GM23338 (cell line): ENCODE measurements at regions not wholly inside any gene's neighbourhood (a gene's known extent, or its start where the extent isn't known, plus 50 kb on each side); places are given as distances from the start of the nearest gene placed in this dataset.

Experiments used
- CREB1 ChIP-seq: fragments of 250-450 bp; sonication (Bioruptor Pico); IDR thresholded peaks from 2 replicates; pipeline ENCODE4 v1.5.0; 2020; ENCODE audit warnings: low read depth, mild to moderate bottlenecking, moderate library complexity
- EZH2 ChIP-seq: fragments of 200-600 bp; sonication (generic); IDR thresholded peaks from one replicate; pipeline ENCODE4 v1.8.0; 2017; ENCODE audit warnings: antibody characterized with exemption, mild to moderate bottlenecking, low read depth; ENCODE audit not compliant: unreplicated experiment
- EZH2phosphoT487 ChIP-seq: fragments of 200-600 bp; sonication (generic); IDR thresholded peaks from one replicate; pipeline ENCODE4 v1.8.1; 2018; ENCODE audit warnings: antibody characterized with exemption; ENCODE audit not compliant: unreplicated experiment
- JUNB ChIP-seq: IDR thresholded peaks from one replicate; pipeline ENCODE4 v1.6.1; 2016; ENCODE audit warnings: antibody characterized with exemption; ENCODE audit not compliant: unreplicated experiment
- NANOG ChIP-seq: IDR thresholded peaks from 2 replicates; pipeline ENCODE4 v1.6.1; 2016; ENCODE audit warnings: antibody characterized with exemption, borderline replicate concordance
- POLR2AphosphoS5 ChIP-seq: IDR thresholded peaks from 2 replicates; pipeline ENCODE4 v1.6.1; 2016; ENCODE audit warnings: antibody characterized with exemption, low read depth
- REST ChIP-seq: IDR thresholded peaks from one replicate; pipeline ENCODE4 v1.6.1; 2018; ENCODE audit warnings: antibody characterized with exemption; ENCODE audit not compliant: unreplicated experiment
- ZNF462 ChIP-seq: fragments of 250-450 bp; sonication (Bioruptor Pico); IDR thresholded peaks from 2 replicates; pipeline ENCODE4 v1.5.0; 2020; ENCODE audit warnings: mild to moderate bottlenecking, moderate library complexity
- TF ChIP-seq, protein P1 (sequence below), 2 experiments: fragments of 200-600 bp in 1 of 2; sonication (generic) in 1 of 2; conservative IDR thresholded peaks; 2 replicates each; pipeline versions ENCODE4 v1.5.1 to v1.6.1; 2016 to 2017; ENCODE audit warnings: antibody characterized with exemption in 2 of 2, low read depth in 2 of 2, mild to moderate bottlenecking in 2 of 2, moderate library complexity in 1 of 2
- TF ChIP-seq, protein P2 (sequence below): IDR thresholded peaks from 2 replicates; pipeline ENCODE4 v1.6.1; 2016; ENCODE audit warnings: antibody characterized with exemption

DNA sequence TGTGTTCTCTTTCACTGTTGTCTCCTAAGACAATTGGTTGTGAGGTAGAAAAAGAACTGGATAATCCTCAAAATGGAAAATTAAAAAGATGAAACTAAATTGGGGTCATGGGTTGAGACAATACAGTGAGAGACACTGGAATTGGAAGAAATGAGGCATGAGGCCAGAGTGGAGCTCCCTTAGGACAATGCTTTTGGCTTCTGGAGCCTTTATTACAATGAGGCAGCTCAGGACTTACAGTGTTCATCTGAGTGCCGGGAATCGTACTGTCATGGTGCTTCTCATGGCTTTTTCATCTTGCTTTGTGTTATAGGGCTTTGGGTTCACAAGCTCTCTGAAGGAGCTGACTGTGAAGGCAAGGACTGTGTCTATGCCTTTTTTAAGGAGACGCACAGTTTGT is 293.5 kb downstream of the SOX2 start:
- TF ChIP-seq, protein P1, sequence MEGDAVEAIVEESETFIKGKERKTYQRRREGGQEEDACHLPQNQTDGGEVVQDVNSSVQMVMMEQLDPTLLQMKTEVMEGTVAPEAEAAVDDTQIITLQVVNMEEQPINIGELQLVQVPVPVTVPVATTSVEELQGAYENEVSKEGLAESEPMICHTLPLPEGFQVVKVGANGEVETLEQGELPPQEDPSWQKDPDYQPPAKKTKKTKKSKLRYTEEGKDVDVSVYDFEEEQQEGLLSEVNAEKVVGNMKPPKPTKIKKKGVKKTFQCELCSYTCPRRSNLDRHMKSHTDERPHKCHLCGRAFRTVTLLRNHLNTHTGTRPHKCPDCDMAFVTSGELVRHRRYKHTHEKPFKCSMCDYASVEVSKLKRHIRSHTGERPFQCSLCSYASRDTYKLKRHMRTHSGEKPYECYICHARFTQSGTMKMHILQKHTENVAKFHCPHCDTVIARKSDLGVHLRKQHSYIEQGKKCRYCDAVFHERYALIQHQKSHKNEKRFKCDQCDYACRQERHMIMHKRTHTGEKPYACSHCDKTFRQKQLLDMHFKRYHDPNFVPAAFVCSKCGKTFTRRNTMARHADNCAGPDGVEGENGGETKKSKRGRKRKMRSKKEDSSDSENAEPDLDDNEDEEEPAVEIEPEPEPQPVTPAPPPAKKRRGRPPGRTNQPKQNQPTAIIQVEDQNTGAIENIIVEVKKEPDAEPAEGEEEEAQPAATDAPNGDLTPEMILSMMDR (conservative IDR thresholded peaks at IDR 0.05; ENCODE audit: low read depth in 2 of 2): no peak
- TF ChIP-seq POLR2AphosphoS5: no peak
- no peak for TF ChIP-seq REST
- TF ChIP-seq EZH2phosphoT487: no peak
- TF ChIP-seq ZNF462 (CRISPR knock-in tag): no peak
- TF ChIP-seq EZH2: no peak
- no peak for TF ChIP-seq CREB1 (CRISPR knock-in tag)
- TF ChIP-seq JUNB: no peak
- no peak for TF ChIP-seq NANOG
- TF ChIP-seq, protein P2, sequence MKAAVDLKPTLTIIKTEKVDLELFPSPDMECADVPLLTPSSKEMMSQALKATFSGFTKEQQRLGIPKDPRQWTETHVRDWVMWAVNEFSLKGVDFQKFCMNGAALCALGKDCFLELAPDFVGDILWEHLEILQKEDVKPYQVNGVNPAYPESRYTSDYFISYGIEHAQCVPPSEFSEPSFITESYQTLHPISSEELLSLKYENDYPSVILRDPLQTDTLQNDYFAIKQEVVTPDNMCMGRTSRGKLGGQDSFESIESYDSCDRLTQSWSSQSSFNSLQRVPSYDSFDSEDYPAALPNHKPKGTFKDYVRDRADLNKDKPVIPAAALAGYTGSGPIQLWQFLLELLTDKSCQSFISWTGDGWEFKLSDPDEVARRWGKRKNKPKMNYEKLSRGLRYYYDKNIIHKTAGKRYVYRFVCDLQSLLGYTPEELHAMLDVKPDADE: no peak
